22Rv1 (cell line): ENCODE measurements at regions not wholly inside any gene's neighbourhood (a gene's known extent, or its start where the extent isn't known, plus 50 kb on each side); places are given as distances from the start of the nearest gene placed in this dataset.
A peak's percentile ranks its signal among the peaks of the same experiment; 100 is the strongest.

Source experiments
- H3K27ac ChIP-seq: fragments of 450-650 bp; 2 replicates; pipeline ENCODE4 v1.5.1; 2017
- ZFX ChIP-seq: fragments of 450-650 bp; IDR thresholded peaks from 2 replicates; pipeline ENCODE4 v1.6.1; 2017; ENCODE audit warnings: antibody characterized with exemption, borderline replicate concordance
- TF ChIP-seq, protein P1 (sequence below): fragments of 450-650 bp; IDR thresholded peaks from 2 replicates; pipeline ENCODE4 v1.5.1; 2017; ENCODE audit warnings: mild to moderate bottlenecking

DNA sequence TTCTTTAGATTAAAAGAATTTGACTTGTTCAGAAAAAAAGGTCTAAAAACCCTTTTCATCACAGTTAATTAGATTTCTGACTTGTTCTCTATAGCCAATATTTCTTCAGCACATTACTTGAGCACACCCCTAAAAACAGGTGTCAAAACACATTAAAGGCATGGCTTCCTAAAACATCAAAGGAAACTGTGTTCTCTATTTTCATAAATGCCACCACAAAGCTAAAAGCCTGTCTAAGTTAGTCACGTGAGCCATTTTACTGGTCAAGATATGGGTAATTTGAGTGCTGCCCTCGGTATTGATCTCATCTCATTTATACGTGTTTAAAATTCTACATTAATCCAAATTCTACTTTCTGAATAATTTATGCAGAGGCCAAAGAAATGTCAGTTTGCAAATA, 580.5 kb downstream of the HAO1 start:
- TF ChIP-seq ZFX = no peak
- no peak overlapping the region for H3K27ac ChIP-seq

DNA sequence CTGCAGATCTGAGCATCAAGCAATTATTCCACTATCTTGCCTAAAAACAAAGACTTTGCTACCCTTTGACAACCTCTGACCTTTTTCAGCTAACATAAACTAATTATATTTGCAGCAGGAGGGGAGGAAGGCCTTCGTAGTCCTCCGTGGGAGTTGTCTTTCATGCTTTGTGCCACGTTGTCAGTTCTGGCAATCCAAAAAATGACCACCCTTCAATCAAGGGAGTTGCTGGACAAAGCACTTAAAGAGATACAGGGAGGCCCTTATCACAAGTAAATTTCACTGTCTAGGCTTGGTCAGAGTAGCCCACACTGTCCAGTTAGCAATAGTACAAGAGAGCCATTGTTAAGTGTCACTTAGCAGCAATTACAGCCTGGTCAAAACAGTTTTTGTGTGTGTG, 578.9 kb downstream of the HAO1 start:
- H3K27ac ChIP-seq = no peak overlapping the region
- no peak for TF ChIP-seq ZFX
- TF ChIP-seq, protein P1, sequence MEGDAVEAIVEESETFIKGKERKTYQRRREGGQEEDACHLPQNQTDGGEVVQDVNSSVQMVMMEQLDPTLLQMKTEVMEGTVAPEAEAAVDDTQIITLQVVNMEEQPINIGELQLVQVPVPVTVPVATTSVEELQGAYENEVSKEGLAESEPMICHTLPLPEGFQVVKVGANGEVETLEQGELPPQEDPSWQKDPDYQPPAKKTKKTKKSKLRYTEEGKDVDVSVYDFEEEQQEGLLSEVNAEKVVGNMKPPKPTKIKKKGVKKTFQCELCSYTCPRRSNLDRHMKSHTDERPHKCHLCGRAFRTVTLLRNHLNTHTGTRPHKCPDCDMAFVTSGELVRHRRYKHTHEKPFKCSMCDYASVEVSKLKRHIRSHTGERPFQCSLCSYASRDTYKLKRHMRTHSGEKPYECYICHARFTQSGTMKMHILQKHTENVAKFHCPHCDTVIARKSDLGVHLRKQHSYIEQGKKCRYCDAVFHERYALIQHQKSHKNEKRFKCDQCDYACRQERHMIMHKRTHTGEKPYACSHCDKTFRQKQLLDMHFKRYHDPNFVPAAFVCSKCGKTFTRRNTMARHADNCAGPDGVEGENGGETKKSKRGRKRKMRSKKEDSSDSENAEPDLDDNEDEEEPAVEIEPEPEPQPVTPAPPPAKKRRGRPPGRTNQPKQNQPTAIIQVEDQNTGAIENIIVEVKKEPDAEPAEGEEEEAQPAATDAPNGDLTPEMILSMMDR = no peak

DNA sequence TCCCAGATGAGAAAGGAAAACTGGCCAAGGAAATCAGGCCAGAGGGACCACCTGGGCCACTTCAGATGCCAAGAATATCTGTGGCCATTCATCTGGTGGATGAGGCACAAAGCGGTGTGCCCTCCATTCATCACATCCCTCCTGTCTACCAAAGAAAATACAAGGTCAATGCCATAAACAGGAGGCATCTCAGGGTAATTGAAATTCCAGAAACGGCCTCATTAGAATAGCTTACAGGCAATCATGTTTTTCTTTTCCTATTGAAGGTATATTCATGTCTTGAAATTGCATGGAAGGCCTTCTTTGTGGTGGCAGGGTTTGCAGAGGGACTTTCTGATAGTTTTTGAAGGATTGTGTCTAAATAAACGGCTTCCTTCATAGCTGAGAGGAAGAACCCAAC, 578.3 kb downstream of the HAO1 start:
- no peak overlapping the region for H3K27ac ChIP-seq
- no peak for TF ChIP-seq ZFX
- TF ChIP-seq, protein P1 = no peak

DNA sequence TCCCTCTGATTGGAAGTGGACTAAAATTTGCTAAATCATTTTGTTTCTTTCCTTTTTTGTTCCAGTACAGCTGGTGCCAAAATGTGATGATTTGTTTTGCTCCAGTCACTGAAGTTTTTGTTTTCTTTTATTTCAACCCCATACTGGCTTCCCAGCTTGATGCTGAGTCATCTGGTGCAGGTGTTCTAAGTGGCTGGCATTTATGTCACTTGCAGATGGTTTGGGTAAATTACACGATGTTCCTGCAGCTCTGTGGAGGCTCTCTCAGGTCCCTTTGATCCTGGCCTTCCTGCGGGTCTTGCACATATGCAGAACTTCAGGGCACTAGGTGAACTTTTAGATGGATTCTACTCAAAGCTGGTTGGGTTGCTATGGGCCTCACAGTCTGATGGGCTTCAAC, 577.7 kb downstream of the HAO1 start:
- no peak overlapping the region for H3K27ac ChIP-seq
- TF ChIP-seq ZFX = no peak
- TF ChIP-seq, protein P1 = no peak

DNA sequence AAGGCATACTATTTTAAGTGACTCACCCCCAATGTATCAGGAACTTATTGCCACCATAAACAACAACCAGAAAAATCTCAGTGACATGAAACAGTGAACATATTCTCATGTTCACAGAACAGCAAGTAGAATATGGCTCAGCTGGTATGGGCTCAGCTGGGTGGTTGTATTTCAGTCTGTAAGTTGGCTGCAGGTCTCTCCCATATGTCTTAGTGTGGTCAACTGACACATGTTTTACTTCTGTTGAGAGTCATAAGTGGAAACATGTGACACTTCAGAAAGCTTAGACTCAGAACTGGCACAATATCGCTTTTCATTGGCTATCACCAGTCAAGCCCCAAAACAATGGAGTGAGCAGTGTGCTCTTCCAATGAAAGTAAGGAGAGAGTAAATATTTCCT, 574.1 kb downstream of the HAO1 start:
- H3K27ac ChIP-seq = no peak overlapping the region
- TF ChIP-seq ZFX = no peak
- TF ChIP-seq, protein P1 = no peak

DNA sequence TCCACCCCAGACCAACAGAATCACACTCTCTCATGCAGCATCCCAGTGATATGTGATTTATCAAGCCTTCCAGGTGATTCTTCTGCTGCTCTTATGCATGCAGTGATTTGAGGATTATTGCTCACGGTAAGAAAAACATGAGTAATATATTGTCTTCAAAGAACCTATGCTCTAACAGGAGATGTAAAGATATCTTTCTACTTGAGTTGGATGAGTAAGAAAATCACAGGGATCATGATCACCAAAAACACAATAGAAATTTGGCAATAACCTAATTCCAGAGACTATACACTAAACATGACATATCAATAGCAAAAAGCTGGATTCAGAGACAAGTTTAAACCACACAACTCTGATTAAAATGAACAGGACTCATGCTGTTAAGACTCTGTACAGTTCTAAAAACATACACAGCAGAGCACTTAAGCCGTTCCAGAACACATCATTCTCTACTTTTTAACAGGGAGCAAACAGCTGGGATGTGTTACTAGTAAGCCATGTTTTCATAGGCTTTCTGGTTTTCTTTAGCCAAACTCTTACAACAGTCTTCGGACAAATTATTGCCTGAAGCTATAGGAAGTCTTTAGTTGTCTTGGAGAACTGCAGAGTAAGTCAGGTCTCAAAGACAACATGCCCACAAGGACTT, 568.6 kb downstream of the HAO1 start:
- no peak overlapping the region for H3K27ac ChIP-seq
- TF ChIP-seq, protein P1 = no peak
- no peak for TF ChIP-seq ZFX

DNA sequence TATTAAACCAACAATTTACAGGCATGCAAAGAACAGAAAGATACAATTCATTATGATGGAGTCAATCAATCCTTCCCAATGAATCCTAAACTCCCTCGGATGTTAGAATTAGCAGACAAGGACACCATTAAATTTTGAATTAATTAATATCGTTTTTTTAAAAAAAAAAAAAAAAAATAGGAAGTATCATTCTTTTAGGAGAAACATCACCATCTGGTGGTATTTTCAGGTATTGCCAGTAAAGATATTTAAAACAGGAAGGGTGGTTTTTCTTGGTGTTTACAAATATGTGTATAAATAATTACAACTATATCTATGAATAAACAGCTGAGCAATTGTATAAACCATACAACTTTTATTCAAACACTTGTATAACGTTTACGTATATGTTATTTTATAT, 564.4 kb downstream of the HAO1 start:
- TF ChIP-seq, protein P1 = peak; percentile 67
- TF ChIP-seq ZFX = no peak
- no peak overlapping the region for H3K27ac ChIP-seq
